ENCODE measurements at regions not wholly inside any gene's neighbourhood (a gene's known extent, or its start where the extent isn't known, plus 50 kb on each side); places are given as distances from the start of the nearest gene placed in this dataset.

- no peak for DNase-seq
Observed at GRCh38 chr22:23384431-23384830, 195.7 kb downstream of the IGLL1 start.

GRCh38 chr22:23383491-23384361 is 196.4 kb downstream of the IGLL1 start:
- Mint-ChIP-seq H3K36me3 (ENCODE audit: unreplicated experiment) (peaks cover 8% of the 10 kb centered on the region), H3K4me1 (ENCODE audit: low read depth, unreplicated experiment) (peaks cover 13% of the 10 kb centered on the region), H3K27ac (ENCODE audit: unreplicated experiment) (no peak overlapping the region), H3K4me3 (ENCODE audit: unreplicated experiment) (no peak overlapping the region), H3K9me3 (ENCODE audit: unreplicated experiment) (peaks cover 7% of the 10 kb centered on the region), H3K27me3 (ENCODE audit: unreplicated experiment) (peaks cover 9% of the 10 kb centered on the region)
- TF ChIP-seq, protein P1, sequence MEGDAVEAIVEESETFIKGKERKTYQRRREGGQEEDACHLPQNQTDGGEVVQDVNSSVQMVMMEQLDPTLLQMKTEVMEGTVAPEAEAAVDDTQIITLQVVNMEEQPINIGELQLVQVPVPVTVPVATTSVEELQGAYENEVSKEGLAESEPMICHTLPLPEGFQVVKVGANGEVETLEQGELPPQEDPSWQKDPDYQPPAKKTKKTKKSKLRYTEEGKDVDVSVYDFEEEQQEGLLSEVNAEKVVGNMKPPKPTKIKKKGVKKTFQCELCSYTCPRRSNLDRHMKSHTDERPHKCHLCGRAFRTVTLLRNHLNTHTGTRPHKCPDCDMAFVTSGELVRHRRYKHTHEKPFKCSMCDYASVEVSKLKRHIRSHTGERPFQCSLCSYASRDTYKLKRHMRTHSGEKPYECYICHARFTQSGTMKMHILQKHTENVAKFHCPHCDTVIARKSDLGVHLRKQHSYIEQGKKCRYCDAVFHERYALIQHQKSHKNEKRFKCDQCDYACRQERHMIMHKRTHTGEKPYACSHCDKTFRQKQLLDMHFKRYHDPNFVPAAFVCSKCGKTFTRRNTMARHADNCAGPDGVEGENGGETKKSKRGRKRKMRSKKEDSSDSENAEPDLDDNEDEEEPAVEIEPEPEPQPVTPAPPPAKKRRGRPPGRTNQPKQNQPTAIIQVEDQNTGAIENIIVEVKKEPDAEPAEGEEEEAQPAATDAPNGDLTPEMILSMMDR (IDR thresholded peaks at IDR 0.05; ENCODE audit: partially characterized antibody, unreplicated experiment): no peak
- peak; percentile 76 for DNase-seq

More at GRCh38 chr22:23384431-23384830, 195.7 kb downstream of the IGLL1 start:
- Mint-ChIP-seq H3K27ac (ENCODE audit: unreplicated experiment) (no peak overlapping the region), H3K4me3 (ENCODE audit: unreplicated experiment) (no peak overlapping the region), H3K4me1 (ENCODE audit: low read depth, unreplicated experiment) (peaks cover 13% of the 10 kb centered on the region), H3K27me3 (ENCODE audit: unreplicated experiment) (peaks cover 9% of the 10 kb centered on the region), H3K9me3 (ENCODE audit: unreplicated experiment) (peaks cover 7% of the 10 kb centered on the region), H3K36me3 (ENCODE audit: unreplicated experiment) (peaks cover 8% of the 10 kb centered on the region)
- TF ChIP-seq, protein P1 (IDR thresholded peaks at IDR 0.05; ENCODE audit: partially characterized antibody, unreplicated experiment): no peak

- peaks cover 13% of the 10 kb centered on the region for H3K4me1 Mint-ChIP-seq (ENCODE audit: low read depth, unreplicated experiment)
- TF ChIP-seq, protein P1 (IDR thresholded peaks at IDR 0.05; ENCODE audit: partially characterized antibody, unreplicated experiment): no peak
- peaks cover 9% of the 10 kb centered on the region for H3K27me3 Mint-ChIP-seq (ENCODE audit: unreplicated experiment)
- H3K36me3 Mint-ChIP-seq (ENCODE audit: unreplicated experiment): peaks cover 8% of the 10 kb centered on the region
- H3K27ac Mint-ChIP-seq (ENCODE audit: unreplicated experiment): no peak overlapping the region
- DNase-seq: no peak
- H3K4me3 Mint-ChIP-seq (ENCODE audit: unreplicated experiment): no peak overlapping the region
- peaks cover 7% of the 10 kb centered on the region for H3K9me3 Mint-ChIP-seq (ENCODE audit: unreplicated experiment)
Observed at GRCh38 chr22:23382428-23383218, 197.5 kb downstream of the IGLL1 start.

GRCh38 chr22:23381661-23382427 is 198.2 kb downstream of the IGLL1 start:
- Mint-ChIP-seq H3K36me3 (ENCODE audit: unreplicated experiment) (peaks cover 8% of the 10 kb centered on the region), H3K27ac (ENCODE audit: unreplicated experiment) (no peak overlapping the region), H3K4me1 (ENCODE audit: low read depth, unreplicated experiment) (peaks cover 13% of the 10 kb centered on the region), H3K27me3 (ENCODE audit: unreplicated experiment) (peaks cover 9% of the 10 kb centered on the region), H3K4me3 (ENCODE audit: unreplicated experiment) (no peak overlapping the region), H3K9me3 (ENCODE audit: unreplicated experiment) (peaks cover 7% of the 10 kb centered on the region)
- no peak for DNase-seq
- TF ChIP-seq, protein P1 (IDR thresholded peaks at IDR 0.05; ENCODE audit: partially characterized antibody, unreplicated experiment): no peak

All from glutamatergic neuron (in vitro differentiated cells).